GM12878 (cell line): ENCODE measurements at regions not wholly inside any gene's neighbourhood (a gene's known extent, or its start where the extent isn't known, plus 50 kb on each side); places are given as distances from the start of the nearest gene placed in this dataset.

Source experiments
- ATAC-seq: fragments of 200-7000 bp; cut with Tn5 transposase; 3 replicates; pipeline ENCODE4 v1.9.1; 2020; ENCODE audit warnings: mild to moderate bottlenecking, moderate library complexity
- BruUV-seq: library from RNA; stranded (reverse); fragments of 400-500 nt; replicated peaks from 2 replicates; lab custom pipeline; 2021; lab: Mats Ljungman, UMichigan
- CTCF ChIA-PET: fragments of 300-600 bp; sonication (Branson Sonifier 250); formaldehyde crosslinking; extraction: SDS; loops from one replicate; lab custom pipeline; 2021; ENCODE audit warnings: inconsistent platforms; lab: Yijun Ruan, JAX
- POLR2A ChIA-PET: fragments of 350-600 bp; formaldehyde crosslinking; extraction: SDS; loops from one replicate; lab custom pipeline; 2021; ENCODE audit warnings: inconsistent platforms; lab: Charles Lee
- RAD21 ChIA-PET: fragments of 300-600 bp; sonication (Branson Sonifier 250); formaldehyde crosslinking; loops from one replicate; lab custom pipeline; 2023; ENCODE audit warnings: antibody characterized with exemption; ENCODE audit not compliant: unreplicated experiment; lab: Charles Lee
- SMC1A ChIA-PET: fragments of 300-600 bp; sonication (Branson Sonifier 250); formaldehyde crosslinking; loops from one replicate; lab custom pipeline; 2023; ENCODE audit not compliant: unreplicated experiment, uncharacterized antibody; lab: Charles Lee
- DNase-seq: peaks from one replicate; pipeline ENCODE4 v3.0.0-alpha.2; 2011; ENCODE audit warnings: low read depth, low spot score
- FAIRE-seq: peaks from 3 replicates; lab custom pipeline; 2011; peaks lifted over from hg19 to GRCh38; lab: Jason Lieb, UNC
- H2AFZ ChIP-seq: 2 replicates; pipeline ENCODE4 v1.6.0; 2011; ENCODE audit warnings: low read depth, low read length, control low read depth; ENCODE audit not compliant: control insufficient read depth
- H3K27ac ChIP-seq: 2 replicates; pipeline ENCODE4 v1.5.1; 2011; ENCODE audit warnings: control low read depth; ENCODE audit not compliant: control insufficient read depth, insufficient read depth
- H3K27me3 ChIP-seq, 2 experiments: replicated peaks in 1 of 2; 2 replicates each; pipeline versions ENCODE4 v1.6.0 to v1.6.1; 2011; ENCODE audit warnings: low read length in 1 of 2; ENCODE audit not compliant: control insufficient read depth in 2 of 2, insufficient read depth in 2 of 2
- H3K36me3 ChIP-seq, 2 experiments: 2 replicates each; pipeline ENCODE4 v1.5.1; 2011; ENCODE audit warnings: low read length in 1 of 2; ENCODE audit not compliant: control insufficient read depth in 2 of 2, insufficient read depth in 2 of 2
- H3K4me1 ChIP-seq: 2 replicates; pipeline ENCODE4 v1.6.1; 2011; ENCODE audit warnings: mild to moderate bottlenecking, low read length, moderate library complexity, mixed read lengths; ENCODE audit not compliant: control insufficient read depth, insufficient read depth
- H3K4me2 ChIP-seq: 2 replicates; pipeline ENCODE4 v1.6.0; 2011; ENCODE audit warnings: control low read depth; ENCODE audit not compliant: control insufficient read depth, insufficient read depth
- H3K4me3 ChIP-seq: fragments of 200-600 bp; sonication (generic); 2 replicates; pipeline ENCODE4 v1.5.1; 2016
- H3K79me2 ChIP-seq: 2 replicates; pipeline ENCODE4 v1.6.0; 2011; ENCODE audit warnings: low read length; ENCODE audit not compliant: control insufficient read depth, insufficient read depth
- H3K9ac ChIP-seq: 2 replicates; pipeline ENCODE4 v1.8.0; 2011; ENCODE audit warnings: low read length, control low read depth, mixed read lengths; ENCODE audit not compliant: control insufficient read depth, insufficient read depth
- H3K9me3 ChIP-seq: replicated peaks from 3 replicates; pipeline ENCODE4 v1.5.1; 2011; ENCODE audit warnings: mild to moderate bottlenecking, low read length; ENCODE audit not compliant: control insufficient read depth, insufficient read depth
- H4K20me1 ChIP-seq: 2 replicates; pipeline ENCODE4 v1.6.0; 2011; ENCODE audit not compliant: control insufficient read depth, insufficient read depth
- ATF7 ChIP-seq: fragments of 450-650 bp; IDR thresholded peaks from 2 replicates; pipeline ENCODE4 v1.6.1; 2016; ENCODE audit warnings: low read depth, mild to moderate bottlenecking
- BRCA1 ChIP-seq: IDR thresholded peaks from 2 replicates; pipeline ENCODE4 v1.6.1; 2011; ENCODE audit warnings: low read depth, low read length, improper control_type of control experiment
- CEBPB ChIP-seq, 2 experiments: fragments of 150-350 bp in 1 of 2; IDR thresholded peaks; 2 replicates each; pipeline ENCODE4 v1.6.1; 2012 to 2014; ENCODE audit warnings: low read depth in 2 of 2, low read length in 2 of 2, borderline replicate concordance in 1 of 2, inconsistent platforms in 1 of 2
- CEBPZ ChIP-seq: fragments of 150-350 bp; IDR thresholded peaks from 2 replicates; pipeline ENCODE4 v1.6.1; 2016; ENCODE audit warnings: low read depth, low read length
- CHD1 ChIP-seq: IDR thresholded peaks from 2 replicates; pipeline ENCODE4 v1.6.1; 2012; ENCODE audit warnings: low read depth, low read length, improper control_type of control experiment
- CREM ChIP-seq: IDR thresholded peaks from 2 replicates; pipeline ENCODE4 v1.6.1; 2014; ENCODE audit warnings: antibody characterized with exemption, low read depth
- IRF4 ChIP-seq: IDR thresholded peaks from 2 replicates; pipeline ENCODE4 v1.6.1; 2011; ENCODE audit warnings: low read depth, low read length
- LARP7 ChIP-seq: fragments of 450-650 bp; IDR thresholded peaks from 2 replicates; pipeline ENCODE4 v1.6.1; 2017; ENCODE audit warnings: mild to moderate bottlenecking
- MEF2A ChIP-seq: IDR thresholded peaks from 2 replicates; pipeline ENCODE4 v1.6.1; 2011; ENCODE audit warnings: low read depth, mild to moderate bottlenecking, low read length, moderate library complexity; ENCODE audit not compliant: insufficient read depth
- MTA2 ChIP-seq: fragments of 450-650 bp; IDR thresholded peaks from 2 replicates; pipeline ENCODE4 v1.6.1; 2016; ENCODE audit warnings: low read depth, mild to moderate bottlenecking, moderate library complexity
- MXI1 ChIP-seq: fragments of 150-350 bp; IDR thresholded peaks from 2 replicates; pipeline ENCODE4 v1.6.1; 2011; ENCODE audit warnings: low read depth, mild to moderate bottlenecking, inconsistent platforms, low read length, improper control_type of control experiment
- NFXL1 ChIP-seq: fragments of 450-650 bp; IDR thresholded peaks from 2 replicates; pipeline ENCODE4 v1.6.1; 2017; ENCODE audit warnings: antibody characterized with exemption, mild to moderate bottlenecking, borderline replicate concordance
- NR2F1 ChIP-seq: fragments of 450-650 bp; conservative IDR thresholded peaks from 2 replicates; pipeline ENCODE4 v1.6.1; 2017; ENCODE audit warnings: mild to moderate bottlenecking
- RUNX3 ChIP-seq: IDR thresholded peaks from 2 replicates; pipeline ENCODE4 v1.6.1; 2012; ENCODE audit warnings: low read length, inconsistent platforms
- SKIL ChIP-seq: fragments of 450-650 bp; IDR thresholded peaks from 2 replicates; pipeline ENCODE4 v1.6.1; 2017; ENCODE audit warnings: mild to moderate bottlenecking, low read depth, inconsistent platforms; ENCODE audit not compliant: poor library complexity, severe bottlenecking
- STAT3 ChIP-seq: IDR thresholded peaks from 2 replicates; pipeline ENCODE4 v1.6.1; 2011; ENCODE audit warnings: low read depth, low read length, improper control_type of control experiment
- TBL1XR1 ChIP-seq: IDR thresholded peaks from 2 replicates; pipeline ENCODE4 v1.6.1; 2012; ENCODE audit warnings: low read depth, low read length, improper control_type of control experiment
- ZZZ3 ChIP-seq: IDR thresholded peaks from 2 replicates; pipeline ENCODE4 v1.6.1; 2011; ENCODE audit warnings: low read depth; ENCODE audit not compliant: control insufficient read depth, insufficient read length
- WGBS: methylation state at CpG from one replicate; pipeline ENCODE4 v1.1.6; 2016; ENCODE audit warnings: low lambda C conversion rate; ENCODE audit not compliant: insufficient replicate concordance, insufficient coverage; ENCODE audit errors: missing lambda C conversion rate; 5-methylcytosine and 5-hydroxymethylcytosine counted together
- in situ Hi-C: fragments of 300-500 bp; cut with MboI; formaldehyde crosslinking; loops from 9 replicates; pipeline ENCODE4 v1.14.3; 2018; ENCODE audit warnings: mixed read lengths
- intact Hi-C: fragments of 100-400 bp; cut with micrococcal nuclease; formaldehyde crosslinking; loops from one replicate; pipeline ENCODE4 v1.14.2; 2022; ENCODE audit not compliant: unreplicated experiment
- TF ChIP-seq, protein P1 (sequence below): IDR thresholded peaks from 2 replicates; pipeline ENCODE4 v1.6.1; 2012; ENCODE audit warnings: low read depth, low read length, improper control_type of control experiment

DNA sequence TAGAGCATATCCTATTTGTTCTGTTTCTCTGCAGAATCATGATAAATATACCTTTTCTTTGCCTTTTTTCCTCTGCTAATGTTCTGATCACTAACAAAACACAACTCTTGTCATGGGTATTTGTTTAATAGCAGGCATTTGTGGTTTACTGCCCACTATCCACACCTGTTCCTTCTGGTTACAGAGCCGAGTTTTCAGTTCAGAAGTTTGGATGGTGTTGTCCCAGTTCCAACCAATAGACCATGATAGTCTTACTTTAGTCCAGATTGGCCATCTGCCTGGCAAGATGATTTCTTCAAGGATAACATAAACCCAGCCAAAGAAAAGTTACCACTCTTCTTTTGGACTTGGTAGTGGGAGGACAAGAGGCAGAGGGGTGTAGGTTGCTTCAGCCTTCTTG, 211.2 kb downstream of the TFAP2A start:
- ATAC-seq (no peak), FAIRE-seq (no peak), DNase-seq (no peak)
- H3K4me3 ChIP-seq: no peak overlapping the region
- H3K27ac ChIP-seq: no peak overlapping the region
- H2AFZ ChIP-seq: no peak overlapping the region
- no peaks in the 10 kb centered on the region for H3K4me1 ChIP-seq
- H3K36me3 ChIP-seq: no peaks in the 10 kb centered on the region
- no TSS peak for BruUV-seq
- H3K79me2 ChIP-seq: no peaks in the 10 kb centered on the region
- ChIA-PET RAD21 (no interaction called here), POLR2A (no interaction called here), CTCF (no interaction called here), SMC1A (no interaction called here)
- 0% methylated on average over 1 of the region's 1 CpG for WGBS
- H3K27me3 ChIP-seq: no peaks in the 10 kb centered on the region
- no peaks in the 10 kb centered on the region for H4K20me1 ChIP-seq
- H3K4me2 ChIP-seq: no peak overlapping the region
- no peak overlapping the region for H3K9ac ChIP-seq
- TF ChIP-seq CHD1 (no peak), CEBPB (IDR thresholded peaks at IDR 0.05; ENCODE audit: borderline replicate concordance in 1 of 2, low read depth in 2 of 2, low read length in 2 of 2) (no peak), RUNX3 (no peak), STAT3 (no peak), ATF7 (no peak), MTA2 (no peak), LARP7 (no peak), TBL1XR1 (no peak), MEF2A (no peak), SKIL (no peak), ZZZ3 (no peak), BRCA1 (no peak), NR2F1 (no peak), CREM (no peak), NFXL1 (no peak), IRF4 (no peak), MXI1 (no peak), CEBPZ (no peak)
- TF ChIP-seq, protein P1, sequence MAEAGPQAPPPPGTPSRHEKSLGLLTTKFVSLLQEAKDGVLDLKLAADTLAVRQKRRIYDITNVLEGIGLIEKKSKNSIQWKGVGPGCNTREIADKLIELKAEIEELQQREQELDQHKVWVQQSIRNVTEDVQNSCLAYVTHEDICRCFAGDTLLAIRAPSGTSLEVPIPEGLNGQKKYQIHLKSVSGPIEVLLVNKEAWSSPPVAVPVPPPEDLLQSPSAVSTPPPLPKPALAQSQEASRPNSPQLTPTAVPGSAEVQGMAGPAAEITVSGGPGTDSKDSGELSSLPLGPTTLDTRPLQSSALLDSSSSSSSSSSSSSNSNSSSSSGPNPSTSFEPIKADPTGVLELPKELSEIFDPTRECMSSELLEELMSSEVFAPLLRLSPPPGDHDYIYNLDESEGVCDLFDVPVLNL: no peak
- no peaks in the 10 kb centered on the region for H3K9me3 ChIP-seq
- in situ Hi-C loops: no loop called here
- intact Hi-C loops: no loop called here
